ENCODE measurements at regions not wholly inside any gene's neighbourhood (a gene's known extent, or its start where the extent isn't known, plus 50 kb on each side); places are given as distances from the start of the nearest gene placed in this dataset.

GRCh38 chr20:24253321-24253720, 216.1 kb upstream of the SYNDIG1 start:
- no peaks in the 10 kb centered on the region for H3K4me1 ChIP-seq (ENCODE audit: insufficient read depth, low read length)
- H3K27me3 ChIP-seq (ENCODE audit: insufficient read depth, low read length), result no peaks in the 10 kb centered on the region
- TF ChIP-seq CTCF (IDR thresholded peaks at IDR 0.05; ENCODE audit: insufficient read depth, low read depth, low read length) (no peak), EZH2 (IDR thresholded peaks at IDR 0.05; ENCODE audit: insufficient read depth, low read length) (no peak)
- H4K20me1 ChIP-seq (ENCODE audit: insufficient read depth, low read length), result no peaks in the 10 kb centered on the region
- FAIRE-seq (no peak), DNase-seq (ENCODE audit: low read depth) (no peak)
- no peak overlapping the region for H3K4me3 ChIP-seq (ENCODE audit: insufficient read depth, low read depth, low read length)
- no peak overlapping the region for H3K27ac ChIP-seq (ENCODE audit: low read depth, low read length)
- no peak overlapping the region for H3K4me3 Mint-ChIP-seq (ENCODE audit: unreplicated experiment)
- no peaks in the 10 kb centered on the region for H3K79me2 ChIP-seq (ENCODE audit: insufficient read depth, low read length)
- no peak overlapping the region for H3K9ac ChIP-seq (ENCODE audit: low read length)
- no peak overlapping the region for H2AFZ ChIP-seq (ENCODE audit: low read depth, low read length)
- H3K9me3 Mint-ChIP-seq (ENCODE audit: unreplicated experiment), result no peaks in the 10 kb centered on the region
- peaks cover 11% of the 10 kb centered on the region for H3K27me3 Mint-ChIP-seq (ENCODE audit: low read depth, unreplicated experiment)
- H3K4me1 Mint-ChIP-seq (ENCODE audit: low read depth, unreplicated experiment), result no peaks in the 10 kb centered on the region
- no peaks in the 10 kb centered on the region for H3K36me3 Mint-ChIP-seq (ENCODE audit: low read depth, unreplicated experiment)
- no peaks in the 10 kb centered on the region for H3K9me3 ChIP-seq (ENCODE audit: insufficient read depth, low read depth, low read length)
- H3K27ac Mint-ChIP-seq (ENCODE audit: unreplicated experiment), result no peak overlapping the region
- H3K36me3 ChIP-seq (ENCODE audit: insufficient read depth, low read length), result no peaks in the 10 kb centered on the region
- H3K4me2 ChIP-seq (ENCODE audit: low read length), result no peak overlapping the region

DNA sequence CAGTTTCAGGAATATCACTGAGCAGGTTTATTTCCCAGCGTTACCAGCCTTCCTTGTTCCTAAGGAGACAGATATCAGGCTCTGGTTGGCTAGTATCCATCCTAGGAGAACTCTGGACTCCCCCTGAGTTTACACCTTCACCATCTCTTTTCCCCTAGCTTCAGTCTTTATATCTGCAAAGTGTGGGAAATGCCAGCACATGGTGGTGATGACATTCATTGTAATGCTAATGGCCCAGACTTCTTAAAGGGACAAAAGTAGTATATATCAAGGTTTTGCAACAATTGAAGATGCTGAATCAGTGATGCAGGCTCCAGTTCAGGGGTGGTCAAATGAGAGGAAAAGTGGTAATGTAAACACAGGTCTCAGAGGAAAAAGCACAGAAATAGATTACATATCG, 224.3 kb upstream of the SYNDIG1 start:
- H4K20me1 ChIP-seq (ENCODE audit: insufficient read depth, low read length), result no peaks in the 10 kb centered on the region
- no peaks in the 10 kb centered on the region for H3K36me3 ChIP-seq (ENCODE audit: insufficient read depth, low read length)
- H3K4me3 ChIP-seq (ENCODE audit: insufficient read depth, low read depth, low read length), result no peak overlapping the region
- no peak overlapping the region for H3K4me3 Mint-ChIP-seq (ENCODE audit: unreplicated experiment)
- H3K9ac ChIP-seq (ENCODE audit: low read length), result no peak overlapping the region
- TF ChIP-seq CTCF (IDR thresholded peaks at IDR 0.05; ENCODE audit: insufficient read depth, low read depth, low read length) (no peak), EZH2 (IDR thresholded peaks at IDR 0.05; ENCODE audit: insufficient read depth, low read length) (no peak)
- FAIRE-seq (no peak), DNase-seq (ENCODE audit: low read depth) (no peak)
- no peaks in the 10 kb centered on the region for H3K79me2 ChIP-seq (ENCODE audit: insufficient read depth, low read length)
- H3K4me1 ChIP-seq (ENCODE audit: insufficient read depth, low read length), result no peaks in the 10 kb centered on the region
- H3K4me1 Mint-ChIP-seq (ENCODE audit: low read depth, unreplicated experiment), result no peaks in the 10 kb centered on the region
- H3K9me3 Mint-ChIP-seq (ENCODE audit: unreplicated experiment), result peaks cover 8% of the 10 kb centered on the region
- H3K4me2 ChIP-seq (ENCODE audit: low read length), result no peak overlapping the region
- no peak overlapping the region for H2AFZ ChIP-seq (ENCODE audit: low read depth, low read length)
- H3K27ac ChIP-seq (ENCODE audit: low read depth, low read length), result no peak overlapping the region
- H3K9me3 ChIP-seq (ENCODE audit: insufficient read depth, low read depth, low read length), result peaks cover 2% of the 10 kb centered on the region
- no peaks in the 10 kb centered on the region for H3K27me3 ChIP-seq (ENCODE audit: insufficient read depth, low read length)
- H3K27me3 Mint-ChIP-seq (ENCODE audit: low read depth, unreplicated experiment), result peaks cover 19% of the 10 kb centered on the region
- H3K36me3 Mint-ChIP-seq (ENCODE audit: low read depth, unreplicated experiment), result no peaks in the 10 kb centered on the region
- no peak overlapping the region for H3K27ac Mint-ChIP-seq (ENCODE audit: unreplicated experiment)

GRCh38 chr20:24242763-24243162, 226.7 kb upstream of the SYNDIG1 start:
- DNase-seq (ENCODE audit: low read depth), result no peak
- Mint-ChIP-seq H3K4me3 (ENCODE audit: unreplicated experiment) (no peak overlapping the region), H3K27ac (ENCODE audit: unreplicated experiment) (no peak overlapping the region), H3K9me3 (ENCODE audit: unreplicated experiment) (peaks cover 5% of the 10 kb centered on the region), H3K27me3 (ENCODE audit: low read depth, unreplicated experiment) (peaks cover 32% of the 10 kb centered on the region), H3K4me1 (ENCODE audit: low read depth, unreplicated experiment) (no peaks in the 10 kb centered on the region), H3K36me3 (ENCODE audit: low read depth, unreplicated experiment) (no peaks in the 10 kb centered on the region)
- no peaks in the 10 kb centered on the region for H4K20me1 ChIP-seq (ENCODE audit: insufficient read depth, low read length)
- H2AFZ ChIP-seq (ENCODE audit: low read depth, low read length), result no peak overlapping the region
- peaks cover 2% of the 10 kb centered on the region for H3K9me3 ChIP-seq (ENCODE audit: insufficient read depth, low read depth, low read length)
- H3K4me3 ChIP-seq (ENCODE audit: insufficient read depth, low read depth, low read length), result no peak overlapping the region
- no peaks in the 10 kb centered on the region for H3K27me3 ChIP-seq (ENCODE audit: insufficient read depth, low read length)
- H3K9ac ChIP-seq (ENCODE audit: low read length), result no peak overlapping the region
- no peak overlapping the region for H3K27ac ChIP-seq (ENCODE audit: low read depth, low read length)
- no peaks in the 10 kb centered on the region for H3K79me2 ChIP-seq (ENCODE audit: insufficient read depth, low read length)
- FAIRE-seq, result no peak
- TF ChIP-seq CTCF (IDR thresholded peaks at IDR 0.05; ENCODE audit: insufficient read depth, low read depth, low read length) (no peak), EZH2 (IDR thresholded peaks at IDR 0.05; ENCODE audit: insufficient read depth, low read length) (no peak)
- H3K4me2 ChIP-seq (ENCODE audit: low read length), result no peak overlapping the region
- no peaks in the 10 kb centered on the region for H3K4me1 ChIP-seq (ENCODE audit: insufficient read depth, low read length)
- no peaks in the 10 kb centered on the region for H3K36me3 ChIP-seq (ENCODE audit: insufficient read depth, low read length)
